Right renal cortex interstitium (tissue), 3 donors: ENCODE measurements at regions not wholly inside any gene's neighbourhood (a gene's known extent, or its start where the extent isn't known, plus 50 kb on each side); places are given as distances from the start of the nearest gene placed in this dataset.

ENCODE experiments used
- DNase-seq, 3 donors: peaks; one replicate each; pipeline ENCODE4 v3.0.0-alpha.2; 2013; ENCODE audit warnings: low read depth in 3 of 3, low spot score in 2 of 3

GRCh38 chr1:65090406-65090805 lies 57.6 kb upstream of the AK4 start:
- no peak for DNase-seq

GRCh38 chr1:65092691-65093090 lies 55.3 kb upstream of the AK4 start:
- DNase-seq = no peak

GRCh38 chr1:65097076-65097475 lies 50.9 kb upstream of the AK4 start:
- no peak for DNase-seq
